HepG2 (cell line): ENCODE measurements at regions not wholly inside any gene's neighbourhood (a gene's known extent, or its start where the extent isn't known, plus 50 kb on each side); places are given as distances from the start of the nearest gene placed in this dataset.

ENCODE experiments used
- CAMTA2 ChIP-seq: sonication (generic); formaldehyde crosslinking; IDR thresholded peaks from 2 replicates; pipeline ENCODE4 v1.4.0; 2020; ENCODE audit warnings: mild to moderate bottlenecking, missing genetic modification reagents, borderline replicate concordance
- CREM ChIP-seq, 2 experiments: sonication (generic) in 1 of 2; formaldehyde crosslinking in 1 of 2; IDR thresholded peaks; 2 replicates each; pipeline versions ENCODE4 v1.4.0 to v1.6.1; 2016 to 2020; ENCODE audit warnings: antibody characterized with exemption in 1 of 2, mild to moderate bottlenecking in 1 of 2, missing genetic modification reagents in 1 of 2
- CTCF ChIP-seq: sonication (generic); formaldehyde crosslinking; IDR thresholded peaks from 2 replicates; pipeline ENCODE4 v1.5.0; 2020; ENCODE audit warnings: mild to moderate bottlenecking, missing genetic modification reagents, moderate library complexity
- KDM1A ChIP-seq: IDR thresholded peaks from 2 replicates; pipeline ENCODE4 v1.6.1; 2016; ENCODE audit warnings: missing compliant biosample characterization
- NR3C1 ChIP-seq: sonication (generic); formaldehyde crosslinking; IDR thresholded peaks from 2 replicates; pipeline ENCODE4 v1.4.0; 2020; ENCODE audit warnings: missing genetic modification reagents
- POLR2A ChIP-seq, 2 experiments: IDR thresholded peaks; 2 replicates each; pipeline ENCODE4 v1.6.1; 2011; ENCODE audit warnings: low read depth in 2 of 2, low read length in 2 of 2, mild to moderate bottlenecking in 1 of 2, moderate library complexity in 1 of 2; ENCODE audit not compliant: insufficient read depth in 1 of 2
- POLR2AphosphoS5 ChIP-seq: IDR thresholded peaks from 2 replicates; pipeline ENCODE4 v1.6.1; 2012; ENCODE audit warnings: low read depth, low read length
- SMC3 ChIP-seq: IDR thresholded peaks from 2 replicates; pipeline ENCODE4 v1.6.1; 2011; ENCODE audit warnings: low read length, improper control_type of control experiment
- SP1 ChIP-seq, 2 experiments: fragments of 450-650 bp in 1 of 2; sonication (generic) in 1 of 2; formaldehyde crosslinking in 1 of 2; IDR thresholded peaks; 2 replicates each; pipeline versions ENCODE4 v1.4.0 to v1.6.1; 2016 to 2020; ENCODE audit warnings: missing genetic modification reagents in 1 of 2
- ZNF232 ChIP-seq: sonication (generic); formaldehyde crosslinking; IDR thresholded peaks from 2 replicates; pipeline ENCODE4 v1.4.0; 2020; ENCODE audit warnings: missing genetic modification reagents, borderline replicate concordance
- TF ChIP-seq, protein P1 (sequence below): sonication (generic); formaldehyde crosslinking; IDR thresholded peaks from 2 replicates; pipeline ENCODE4 v1.4.0; 2020; ENCODE audit warnings: missing genetic modification reagents

DNA sequence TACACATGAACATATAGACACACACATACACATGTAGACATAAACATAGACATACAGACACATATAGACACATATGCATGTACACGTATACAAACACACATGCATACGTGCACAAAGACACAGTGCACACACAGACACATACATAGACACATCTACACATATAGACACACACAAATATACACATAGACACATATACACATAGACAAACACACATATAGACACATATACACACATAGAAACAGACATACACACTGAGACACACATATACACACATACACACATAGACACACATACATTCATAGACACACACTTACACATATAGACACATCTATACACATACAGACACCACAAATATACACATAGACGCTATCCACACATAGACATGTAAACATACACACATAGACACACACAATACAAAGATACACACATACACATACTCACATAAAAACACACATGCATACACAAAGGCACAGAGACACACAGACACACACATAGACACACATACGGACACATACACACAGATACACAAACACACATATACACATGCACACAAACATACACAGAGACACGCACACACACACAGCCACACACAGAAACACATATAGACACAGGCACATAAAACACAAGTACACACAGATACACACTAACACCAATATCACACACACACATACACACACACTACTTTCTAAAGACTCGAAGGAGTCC lies 254.0 kb downstream of the TSHZ3 start:
- TF ChIP-seq CTCF (CRISPR knock-in tag) (no peak), CAMTA2 (no peak), NR3C1 (CRISPR knock-in tag) (no peak), ZNF232 (CRISPR knock-in tag) (no peak), KDM1A (no peak), POLR2AphosphoS5 (no peak), CREM (IDR thresholded peaks at IDR 0.05) (no peak), CREM (CRISPR knock-in tag; IDR thresholded peaks at IDR 0.05) (no peak), SP1 (IDR thresholded peaks at IDR 0.05) (no peak), SP1 (CRISPR knock-in tag; IDR thresholded peaks at IDR 0.05) (no peak), POLR2A (IDR thresholded peaks at IDR 0.05; ENCODE audit: insufficient read depth in 1 of 2, low read depth in 2 of 2, low read length in 2 of 2) (no peak), SMC3 (no peak)
- TF ChIP-seq, protein P1, sequence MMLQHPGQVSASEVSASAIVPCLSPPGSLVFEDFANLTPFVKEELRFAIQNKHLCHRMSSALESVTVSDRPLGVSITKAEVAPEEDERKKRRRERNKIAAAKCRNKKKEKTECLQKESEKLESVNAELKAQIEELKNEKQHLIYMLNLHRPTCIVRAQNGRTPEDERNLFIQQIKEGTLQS (CRISPR knock-in tag) = no peak
